GM23338 (cell line): ENCODE measurements at regions not wholly inside any gene's neighbourhood (a gene's known extent, or its start where the extent isn't known, plus 50 kb on each side); places are given as distances from the start of the nearest gene placed in this dataset.

ENCODE experiments used
- ATAC-seq: fragments of 200-7000 bp; cut with Tn5 transposase; 3 replicates; pipeline ENCODE4 v1.9.1; 2020
- DNase-seq: peaks from one replicate; pipeline ENCODE4 v3.0.0-alpha.2; 2015; ENCODE audit warnings: low spot score
- H2AFZ ChIP-seq: fragments of 200-600 bp; sonication (generic); 2 replicates; pipeline ENCODE4 v1.8.0; 2016; ENCODE audit warnings: antibody characterized with exemption, mild to moderate bottlenecking, moderate library complexity
- H3F3A ChIP-seq: fragments of 200-600 bp; sonication (generic); replicated peaks from 2 replicates; pipeline ENCODE4 v1.8.0; 2017; ENCODE audit warnings: antibody characterized with exemption, mixed run types, low read depth
- H3K27ac ChIP-seq: fragments of 200-600 bp; sonication (generic); 2 replicates; pipeline ENCODE4 v1.6.1; 2016; ENCODE audit warnings: low read depth
- H3K27me3 ChIP-seq: fragments of 200-600 bp; sonication (generic); 2 replicates; pipeline ENCODE4 v1.8.0; 2016; ENCODE audit warnings: mild to moderate bottlenecking, mixed run types, moderate library complexity; ENCODE audit not compliant: insufficient read depth
- H3K36me3 ChIP-seq: fragments of 200-600 bp; sonication (generic); 2 replicates; pipeline ENCODE4 v1.8.0; 2016; ENCODE audit warnings: mild to moderate bottlenecking; ENCODE audit not compliant: insufficient read depth
- H3K4me1 ChIP-seq: fragments of 200-600 bp; sonication (generic); 2 replicates; pipeline ENCODE4 v1.8.0; 2016; ENCODE audit warnings: mild to moderate bottlenecking, moderate library complexity; ENCODE audit not compliant: insufficient read depth
- H3K4me2 ChIP-seq: fragments of 200-600 bp; sonication (generic); 2 replicates; pipeline ENCODE4 v1.7.1; 2017; ENCODE audit warnings: mixed run types
- H3K4me3 ChIP-seq: fragments of 200-600 bp; sonication (generic); 2 replicates; pipeline ENCODE4 v1.6.1; 2016; ENCODE audit warnings: mixed run types
- H3K79me2 ChIP-seq: fragments of 200-600 bp; sonication (generic); replicated peaks from 2 replicates; pipeline ENCODE4 v1.8.0; 2017; ENCODE audit warnings: mild to moderate bottlenecking; ENCODE audit not compliant: insufficient read depth
- H3K9me2 ChIP-seq: fragments of 200-600 bp; sonication (generic); 2 replicates; pipeline ENCODE4 v1.8.0; 2017; ENCODE audit not compliant: insufficient read depth
- H4K20me1 ChIP-seq: fragments of 200-600 bp; sonication (generic); replicated peaks from 2 replicates; pipeline ENCODE4 v1.8.0; 2017; ENCODE audit warnings: mild to moderate bottlenecking; ENCODE audit not compliant: insufficient read depth
- H3K27ac Mint-ChIP-seq: 2 replicates; pipeline ENCODE4 v1.8.0; 2020; ENCODE audit warnings: inconsistent platforms, mild to moderate bottlenecking, moderate library complexity, mixed read lengths
- H3K27me3 Mint-ChIP-seq: 3 replicates; pipeline ENCODE4 v1.8.0; 2022; ENCODE audit warnings: low read depth, mild to moderate bottlenecking, moderate library complexity, mixed read lengths, inconsistent platforms; ENCODE audit not compliant: insufficient read depth, poor library complexity
- H3K36me3 Mint-ChIP-seq: 3 replicates; pipeline ENCODE4 v1.8.0; 2021; ENCODE audit warnings: low read depth, mild to moderate bottlenecking, inconsistent platforms, moderate library complexity, mixed read lengths
- H3K4me1 Mint-ChIP-seq: 3 replicates; pipeline ENCODE4 v1.8.0; 2020; ENCODE audit warnings: mild to moderate bottlenecking, inconsistent platforms, mixed read lengths
- H3K4me3 Mint-ChIP-seq: 3 replicates; pipeline ENCODE4 v1.8.0; 2021; ENCODE audit warnings: moderate library complexity, mild to moderate bottlenecking, inconsistent platforms, mixed read lengths
- H3K9me3 Mint-ChIP-seq: 3 replicates; pipeline ENCODE4 v1.8.0; 2020; ENCODE audit warnings: moderate library complexity, mild to moderate bottlenecking, inconsistent platforms, mixed read lengths
- EZH2 ChIP-seq: fragments of 200-600 bp; sonication (generic); IDR thresholded peaks from one replicate; pipeline ENCODE4 v1.8.0; 2017; ENCODE audit warnings: antibody characterized with exemption, mild to moderate bottlenecking, low read depth; ENCODE audit not compliant: unreplicated experiment
- NANOG ChIP-seq: IDR thresholded peaks from 2 replicates; pipeline ENCODE4 v1.6.1; 2016; ENCODE audit warnings: antibody characterized with exemption, borderline replicate concordance
- POLR2AphosphoS5 ChIP-seq: IDR thresholded peaks from 2 replicates; pipeline ENCODE4 v1.6.1; 2016; ENCODE audit warnings: antibody characterized with exemption, low read depth
- STAT1 ChIP-seq: IDR thresholded peaks from one replicate; pipeline ENCODE4 v1.6.1; 2016; ENCODE audit warnings: antibody characterized with exemption; ENCODE audit not compliant: unreplicated experiment
- ZNF114 ChIP-seq: fragments of 250-450 bp; sonication (Bioruptor Pico); IDR thresholded peaks from 2 replicates; pipeline ENCODE4 v1.5.0; 2020; ENCODE audit warnings: mild to moderate bottlenecking, moderate library complexity
- ZNF331 ChIP-seq: fragments of 250-450 bp; sonication (Bioruptor Pico); IDR thresholded peaks from 2 replicates; pipeline ENCODE4 v1.5.0; 2020; ENCODE audit warnings: low read depth, mild to moderate bottlenecking, moderate library complexity
- ZNF462 ChIP-seq: fragments of 250-450 bp; sonication (Bioruptor Pico); IDR thresholded peaks from 2 replicates; pipeline ENCODE4 v1.5.0; 2020; ENCODE audit warnings: mild to moderate bottlenecking, moderate library complexity
- TF ChIP-seq, protein P1 (sequence below): IDR thresholded peaks from 2 replicates; pipeline ENCODE4 v1.6.1; 2016; ENCODE audit warnings: antibody characterized with exemption

- no peaks in the 10 kb centered on the region for H3F3A ChIP-seq
- no peaks in the 10 kb centered on the region; the same call in 1 of the 2 replicates for H3K4me1 ChIP-seq
- no peaks in the 10 kb centered on the region for H3K9me3 Mint-ChIP-seq
Observed at GRCh38 chr1:68359045-68359444, 90.7 kb downstream of the RPE65 start.

More at GRCh38 chr1:68359045-68359444, 90.7 kb downstream of the RPE65 start:
- no peak overlapping the region for H3K27ac Mint-ChIP-seq
- TF ChIP-seq EZH2 (no peak), NANOG (no peak), ZNF331 (CRISPR knock-in tag) (no peak), STAT1 (no peak), POLR2AphosphoS5 (no peak), ZNF462 (CRISPR knock-in tag) (no peak), ZNF114 (no peak)
- TF ChIP-seq, protein P1, sequence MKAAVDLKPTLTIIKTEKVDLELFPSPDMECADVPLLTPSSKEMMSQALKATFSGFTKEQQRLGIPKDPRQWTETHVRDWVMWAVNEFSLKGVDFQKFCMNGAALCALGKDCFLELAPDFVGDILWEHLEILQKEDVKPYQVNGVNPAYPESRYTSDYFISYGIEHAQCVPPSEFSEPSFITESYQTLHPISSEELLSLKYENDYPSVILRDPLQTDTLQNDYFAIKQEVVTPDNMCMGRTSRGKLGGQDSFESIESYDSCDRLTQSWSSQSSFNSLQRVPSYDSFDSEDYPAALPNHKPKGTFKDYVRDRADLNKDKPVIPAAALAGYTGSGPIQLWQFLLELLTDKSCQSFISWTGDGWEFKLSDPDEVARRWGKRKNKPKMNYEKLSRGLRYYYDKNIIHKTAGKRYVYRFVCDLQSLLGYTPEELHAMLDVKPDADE, result no peak
- H2AFZ ChIP-seq, result no peak overlapping the region
- H3K27me3 ChIP-seq, result no peaks in the 10 kb centered on the region
- H3K4me2 ChIP-seq, result no peak overlapping the region
- no peak for ATAC-seq
- no peaks in the 10 kb centered on the region for H3K9me2 ChIP-seq
- DNase-seq, result no peak
- peaks cover 14% of the 10 kb centered on the region for H3K4me1 Mint-ChIP-seq
- H3K4me3 ChIP-seq, result no peak overlapping the region
- no peak overlapping the region for H3K4me3 Mint-ChIP-seq
- H4K20me1 ChIP-seq, result no peaks in the 10 kb centered on the region
- H3K36me3 Mint-ChIP-seq, result no peaks in the 10 kb centered on the region
- no peak overlapping the region for H3K27ac ChIP-seq
- no peaks in the 10 kb centered on the region for H3K79me2 ChIP-seq
- peaks cover 2% of the 10 kb centered on the region for H3K27me3 Mint-ChIP-seq
- H3K36me3 ChIP-seq, result no peaks in the 10 kb centered on the region
